Loucy (cell line): ENCODE measurements at regions not wholly inside any gene's neighbourhood (a gene's known extent, or its start where the extent isn't known, plus 50 kb on each side); places are given as distances from the start of the nearest gene placed in this dataset.

Experiments
- H2AFZ ChIP-seq: fragments of 200-600 bp; sonication (generic); 2 replicates; pipeline ENCODE4 v1.6.0; 2016; ENCODE audit warnings: antibody characterized with exemption, mild to moderate bottlenecking, low read length, moderate library complexity
- H3F3A ChIP-seq: fragments of 200-600 bp; 2 replicates; pipeline ENCODE4 v1.6.0; 2016; ENCODE audit warnings: antibody characterized with exemption, low read depth, mild to moderate bottlenecking
- H3K27me3 ChIP-seq: fragments of 200-600 bp; sonication (generic); 2 replicates; pipeline ENCODE4 v1.6.1; 2014; ENCODE audit warnings: low read length, mild to moderate bottlenecking; ENCODE audit not compliant: insufficient read depth, poor library complexity, severe bottlenecking
- H3K36me3 ChIP-seq: fragments of 200-600 bp; sonication (generic); 2 replicates; pipeline ENCODE4 v1.6.1; 2016; ENCODE audit warnings: low read length; ENCODE audit not compliant: insufficient read depth
- H3K4me1 ChIP-seq: fragments of 200-600 bp; sonication (generic); 2 replicates; pipeline ENCODE4 v1.5.1; 2014; ENCODE audit warnings: low read length, mild to moderate bottlenecking; ENCODE audit not compliant: insufficient read depth, poor library complexity, severe bottlenecking
- H3K4me2 ChIP-seq: fragments of 200-600 bp; sonication (generic); 2 replicates; pipeline ENCODE4 v1.6.0; 2014; ENCODE audit warnings: antibody characterized with exemption, low read length, low read depth, mild to moderate bottlenecking; ENCODE audit not compliant: poor library complexity, severe bottlenecking
- H3K4me3 ChIP-seq: fragments of 200-600 bp; sonication (generic); 2 replicates; pipeline ENCODE4 v1.5.1; 2014; ENCODE audit warnings: low read length, mild to moderate bottlenecking, mixed read lengths; ENCODE audit not compliant: poor library complexity, severe bottlenecking
- H3K79me2 ChIP-seq: fragments of 200-600 bp; sonication (generic); 2 replicates; pipeline ENCODE4 v1.6.1; 2014; ENCODE audit warnings: low read length; ENCODE audit not compliant: insufficient read depth
- H3K9ac ChIP-seq: fragments of 200-600 bp; sonication (generic); 2 replicates; pipeline ENCODE4 v1.6.0; 2014; ENCODE audit warnings: mild to moderate bottlenecking, low read depth, low read length, moderate library complexity; ENCODE audit not compliant: poor library complexity, severe bottlenecking
- H3K9me2 ChIP-seq: fragments of 200-600 bp; sonication (generic); replicated peaks from 2 replicates; pipeline ENCODE4 v1.6.1; 2016; ENCODE audit warnings: low read depth, low read length, mixed read lengths
- H3K9me3 ChIP-seq: fragments of 200-600 bp; sonication (generic); 2 replicates; pipeline ENCODE4 v1.6.1; 2014; ENCODE audit warnings: mild to moderate bottlenecking, antibody characterized with exemption, low read length, low read depth; ENCODE audit not compliant: insufficient read depth
- H4K20me1 ChIP-seq: fragments of 200-600 bp; sonication (generic); 2 replicates; pipeline ENCODE4 v1.6.0; 2014; ENCODE audit warnings: antibody characterized with exemption, low read length, mild to moderate bottlenecking; ENCODE audit not compliant: insufficient read depth, poor library complexity, severe bottlenecking
- EZH2phosphoT487 ChIP-seq: fragments of 200-600 bp; IDR thresholded peaks from 2 replicates; pipeline ENCODE4 v1.6.1; 2018; ENCODE audit warnings: antibody characterized with exemption, mild to moderate bottlenecking, moderate library complexity, borderline replicate concordance
- TF ChIP-seq, protein P1 (sequence below): fragments of 200-600 bp; sonication (generic); conservative IDR thresholded peaks from 2 replicates; pipeline ENCODE4 v1.5.1; 2014; ENCODE audit warnings: mild to moderate bottlenecking, antibody characterized with exemption, low read length

DNA sequence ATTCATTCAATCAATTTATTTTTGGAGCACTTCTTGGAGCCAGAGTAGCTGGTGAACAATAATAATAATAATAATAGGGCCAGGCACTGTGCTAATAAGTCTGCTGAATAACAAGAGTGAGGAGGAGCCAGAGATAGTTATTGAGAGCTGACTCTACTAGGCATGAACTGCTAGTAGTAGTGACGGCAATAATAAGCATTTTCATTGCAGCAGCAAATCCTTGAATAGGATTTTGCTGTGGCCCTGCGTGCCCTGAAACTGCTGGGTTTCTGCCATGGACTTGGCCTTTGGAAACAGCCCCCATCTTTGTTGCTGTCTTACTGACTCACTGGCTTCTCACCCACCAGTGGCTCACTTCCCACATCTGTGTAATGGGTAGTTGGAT is 545.9 kb downstream of the MIAT start:
- no peaks in the 10 kb centered on the region for H3K79me2 ChIP-seq
- H3K4me1 ChIP-seq = no peaks in the 10 kb centered on the region
- H3K36me3 ChIP-seq = no peaks in the 10 kb centered on the region
- TF ChIP-seq, protein P1, sequence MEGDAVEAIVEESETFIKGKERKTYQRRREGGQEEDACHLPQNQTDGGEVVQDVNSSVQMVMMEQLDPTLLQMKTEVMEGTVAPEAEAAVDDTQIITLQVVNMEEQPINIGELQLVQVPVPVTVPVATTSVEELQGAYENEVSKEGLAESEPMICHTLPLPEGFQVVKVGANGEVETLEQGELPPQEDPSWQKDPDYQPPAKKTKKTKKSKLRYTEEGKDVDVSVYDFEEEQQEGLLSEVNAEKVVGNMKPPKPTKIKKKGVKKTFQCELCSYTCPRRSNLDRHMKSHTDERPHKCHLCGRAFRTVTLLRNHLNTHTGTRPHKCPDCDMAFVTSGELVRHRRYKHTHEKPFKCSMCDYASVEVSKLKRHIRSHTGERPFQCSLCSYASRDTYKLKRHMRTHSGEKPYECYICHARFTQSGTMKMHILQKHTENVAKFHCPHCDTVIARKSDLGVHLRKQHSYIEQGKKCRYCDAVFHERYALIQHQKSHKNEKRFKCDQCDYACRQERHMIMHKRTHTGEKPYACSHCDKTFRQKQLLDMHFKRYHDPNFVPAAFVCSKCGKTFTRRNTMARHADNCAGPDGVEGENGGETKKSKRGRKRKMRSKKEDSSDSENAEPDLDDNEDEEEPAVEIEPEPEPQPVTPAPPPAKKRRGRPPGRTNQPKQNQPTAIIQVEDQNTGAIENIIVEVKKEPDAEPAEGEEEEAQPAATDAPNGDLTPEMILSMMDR = no peak
- no peak for TF ChIP-seq EZH2phosphoT487
- no peak overlapping the region for H3K4me3 ChIP-seq
- no peaks in the 10 kb centered on the region for H3K9me2 ChIP-seq
- H3K4me2 ChIP-seq = no peak overlapping the region
- no peaks in the 10 kb centered on the region for H4K20me1 ChIP-seq
- no peak overlapping the region for H3K9ac ChIP-seq
- no peaks in the 10 kb centered on the region for H3K27me3 ChIP-seq
- no peaks in the 10 kb centered on the region for H3K9me3 ChIP-seq
- no peaks in the 10 kb centered on the region for H3F3A ChIP-seq
- no peak overlapping the region for H2AFZ ChIP-seq

DNA sequence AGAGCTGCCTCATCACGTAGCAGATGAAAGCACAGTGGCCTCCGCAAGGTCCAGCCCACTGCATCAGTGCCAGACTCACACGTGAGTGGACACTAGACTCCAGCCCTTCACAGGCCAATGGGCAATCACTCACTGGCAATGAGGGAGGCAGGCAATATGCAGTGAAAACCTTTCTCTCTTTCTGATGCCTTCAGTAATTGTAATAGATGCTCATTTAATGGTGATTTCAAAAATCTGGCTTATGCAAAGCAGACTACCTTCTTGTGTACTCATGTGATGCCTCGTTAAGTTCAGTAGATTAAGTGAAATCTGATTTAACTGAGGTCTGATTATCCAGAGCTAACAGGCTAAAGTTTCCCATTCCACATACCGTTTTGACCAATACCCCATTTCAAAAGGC is 546.9 kb downstream of the MIAT start:
- Histone ChIP-seq H3K9ac (no peak overlapping the region), H4K20me1 (no peaks in the 10 kb centered on the region), H3K79me2 (no peaks in the 10 kb centered on the region), H3F3A (no peaks in the 10 kb centered on the region), H3K27me3 (no peaks in the 10 kb centered on the region), H2AFZ (no peak overlapping the region), H3K4me2 (no peak overlapping the region), H3K36me3 (no peaks in the 10 kb centered on the region), H3K9me2 (no peaks in the 10 kb centered on the region), H3K9me3 (no peaks in the 10 kb centered on the region), H3K4me3 (no peak overlapping the region), H3K4me1 (no peaks in the 10 kb centered on the region)
- TF ChIP-seq, protein P1 = no peak
- no peak for TF ChIP-seq EZH2phosphoT487

DNA sequence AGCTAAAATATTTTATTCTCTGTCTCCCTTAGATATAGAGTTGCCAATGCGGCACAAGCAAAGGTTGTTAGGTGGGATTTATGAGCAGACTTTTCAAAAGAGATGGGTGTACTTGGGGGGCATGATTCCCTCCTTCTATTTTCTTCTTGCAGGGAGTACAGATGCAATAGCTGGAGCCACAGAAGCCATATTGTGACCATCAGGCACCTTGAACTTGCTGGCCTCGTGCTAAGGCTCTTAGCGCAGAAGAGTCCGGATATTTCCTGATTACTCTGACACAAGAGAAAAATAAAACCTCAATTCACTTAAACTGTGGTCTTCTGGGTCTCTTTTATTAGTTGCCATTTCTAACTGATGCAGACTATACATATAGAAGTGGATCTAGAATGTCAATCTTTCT is 547.4 kb downstream of the MIAT start:
- Histone ChIP-seq H3K79me2 (no peaks in the 10 kb centered on the region), H3K9me3 (no peaks in the 10 kb centered on the region), H3K4me3 (no peak overlapping the region), H2AFZ (no peak overlapping the region), H3K4me1 (no peaks in the 10 kb centered on the region), H3K36me3 (no peaks in the 10 kb centered on the region), H3K4me2 (no peak overlapping the region), H3K27me3 (no peaks in the 10 kb centered on the region), H4K20me1 (no peaks in the 10 kb centered on the region), H3F3A (no peaks in the 10 kb centered on the region), H3K9ac (no peak overlapping the region), H3K9me2 (no peaks in the 10 kb centered on the region)
- TF ChIP-seq, protein P1 = no peak
- TF ChIP-seq EZH2phosphoT487 = no peak
